HEK293T (cell line): ENCODE measurements at regions not wholly inside any gene's neighbourhood (a gene's known extent, or its start where the extent isn't known, plus 50 kb on each side); places are given as distances from the start of the nearest gene placed in this dataset.

Experiments
- CTCF ChIA-PET: fragments of 350-600 bp; formaldehyde crosslinking; extraction: SDS; loops from one replicate; lab custom pipeline; 2021; ENCODE audit warnings: antibody characterized with exemption, inconsistent platforms; lab: Yijun Ruan, JAX
- POLR2A ChIA-PET: fragments of 350-600 bp; formaldehyde crosslinking; extraction: SDS; loops from one replicate; lab custom pipeline; 2020; ENCODE audit warnings: antibody characterized with exemption, inconsistent platforms; lab: Yijun Ruan, JAX
- DNase-seq: peaks from one replicate; pipeline ENCODE4 v3.0.0; 2012; ENCODE audit warnings: mixed read lengths; ENCODE audit errors: extremely low spot score
- ARNT ChIP-seq: fragments of 450-650 bp; IDR thresholded peaks from 2 replicates; pipeline ENCODE4 v1.6.1; 2017; ENCODE audit warnings: mild to moderate bottlenecking
- BHLHE40 ChIP-seq: fragments of 450-650 bp; IDR thresholded peaks from 2 replicates; pipeline ENCODE4 v1.6.1; 2016; ENCODE audit warnings: mild to moderate bottlenecking, moderate library complexity, borderline replicate concordance
- CTBP1 ChIP-seq: fragments of 450-650 bp; IDR thresholded peaks from 2 replicates; pipeline ENCODE4 v1.6.1; 2016; ENCODE audit warnings: borderline replicate concordance
- ELF4 ChIP-seq: fragments of 450-650 bp; IDR thresholded peaks from 2 replicates; pipeline ENCODE4 v1.6.1; 2017; ENCODE audit warnings: antibody characterized with exemption
- FOXA1 ChIP-seq: fragments of 450-650 bp; IDR thresholded peaks from 2 replicates; pipeline ENCODE4 v1.6.1; 2016; ENCODE audit warnings: mild to moderate bottlenecking
- FOXK2 ChIP-seq: fragments of 450-650 bp; IDR thresholded peaks from 2 replicates; pipeline ENCODE4 v1.6.1; 2016; ENCODE audit warnings: mild to moderate bottlenecking
- FOXM1 ChIP-seq: fragments of 450-650 bp; IDR thresholded peaks from 2 replicates; pipeline ENCODE4 v1.6.1; 2017; ENCODE audit warnings: mild to moderate bottlenecking, borderline replicate concordance
- HDGF ChIP-seq: fragments of 450-650 bp; IDR thresholded peaks from 2 replicates; pipeline ENCODE4 v1.6.1; 2017; ENCODE audit warnings: antibody characterized with exemption, borderline replicate concordance
- L3MBTL2 ChIP-seq: fragments of 450-650 bp; conservative IDR thresholded peaks from 2 replicates; pipeline ENCODE4 v1.6.1; 2016; ENCODE audit warnings: mild to moderate bottlenecking
- LEF1 ChIP-seq: fragments of 450-650 bp; IDR thresholded peaks from 2 replicates; pipeline ENCODE4 v1.6.1; 2017; ENCODE audit warnings: mild to moderate bottlenecking, borderline replicate concordance
- NFRKB ChIP-seq: fragments of 450-650 bp; IDR thresholded peaks from 2 replicates; pipeline ENCODE4 v1.6.1; 2016; ENCODE audit warnings: mild to moderate bottlenecking, moderate library complexity
- SP1 ChIP-seq: fragments of 450-650 bp; IDR thresholded peaks from 2 replicates; pipeline ENCODE4 v1.6.1; 2017
- SUZ12 ChIP-seq: fragments of 450-650 bp; IDR thresholded peaks from 2 replicates; pipeline ENCODE4 v1.6.1; 2016; ENCODE audit warnings: mild to moderate bottlenecking
- TARDBP ChIP-seq: fragments of 450-650 bp; IDR thresholded peaks from 2 replicates; pipeline ENCODE4 v1.6.1; 2016
- ZNF384 ChIP-seq: fragments of 450-650 bp; IDR thresholded peaks from 2 replicates; pipeline ENCODE4 v1.6.1; 2016
- TF ChIP-seq, protein P1 (sequence below): fragments of 450-650 bp; IDR thresholded peaks from 2 replicates; pipeline ENCODE4 v1.6.1; 2016

DNA sequence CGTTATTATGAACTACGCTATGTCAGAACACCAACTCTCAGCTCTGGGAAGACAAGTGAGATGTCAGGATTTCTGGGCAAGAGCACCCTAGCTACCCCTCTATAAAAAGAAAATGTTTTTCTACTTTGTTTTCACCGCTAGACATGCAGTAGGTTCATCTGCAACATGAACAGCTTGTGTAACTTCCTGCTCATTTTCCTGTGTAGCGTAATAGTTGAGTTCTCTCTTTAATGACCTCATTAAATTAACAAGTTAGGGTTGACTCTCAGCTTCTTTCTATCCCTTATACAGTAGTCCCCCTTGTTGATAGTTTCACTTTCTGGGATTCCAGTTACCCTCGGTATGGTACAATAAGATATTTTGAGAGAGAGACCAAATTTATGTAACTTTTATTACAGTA, 329.4 kb upstream of the ZNF32 start:
- ChIA-PET CTCF (no interaction called here), POLR2A (no interaction called here)
- DNase-seq: no peak
- TF ChIP-seq CTBP1: no peak
- no peak for TF ChIP-seq FOXK2
- TF ChIP-seq ARNT: no peak
- TF ChIP-seq, protein P1, sequence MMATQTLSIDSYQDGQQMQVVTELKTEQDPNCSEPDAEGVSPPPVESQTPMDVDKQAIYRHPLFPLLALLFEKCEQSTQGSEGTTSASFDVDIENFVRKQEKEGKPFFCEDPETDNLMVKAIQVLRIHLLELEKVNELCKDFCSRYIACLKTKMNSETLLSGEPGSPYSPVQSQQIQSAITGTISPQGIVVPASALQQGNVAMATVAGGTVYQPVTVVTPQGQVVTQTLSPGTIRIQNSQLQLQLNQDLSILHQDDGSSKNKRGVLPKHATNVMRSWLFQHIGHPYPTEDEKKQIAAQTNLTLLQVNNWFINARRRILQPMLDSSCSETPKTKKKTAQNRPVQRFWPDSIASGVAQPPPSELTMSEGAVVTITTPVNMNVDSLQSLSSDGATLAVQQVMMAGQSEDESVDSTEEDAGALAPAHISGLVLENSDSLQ: no peak
- TF ChIP-seq SP1: no peak
- TF ChIP-seq HDGF: no peak
- TF ChIP-seq SUZ12: no peak
- no peak for TF ChIP-seq LEF1
- TF ChIP-seq ZNF384: no peak
- TF ChIP-seq L3MBTL2: no peak
- no peak for TF ChIP-seq FOXA1
- no peak for TF ChIP-seq TARDBP
- TF ChIP-seq ELF4: no peak
- no peak for TF ChIP-seq NFRKB
- TF ChIP-seq FOXM1: no peak
- TF ChIP-seq BHLHE40: no peak

DNA sequence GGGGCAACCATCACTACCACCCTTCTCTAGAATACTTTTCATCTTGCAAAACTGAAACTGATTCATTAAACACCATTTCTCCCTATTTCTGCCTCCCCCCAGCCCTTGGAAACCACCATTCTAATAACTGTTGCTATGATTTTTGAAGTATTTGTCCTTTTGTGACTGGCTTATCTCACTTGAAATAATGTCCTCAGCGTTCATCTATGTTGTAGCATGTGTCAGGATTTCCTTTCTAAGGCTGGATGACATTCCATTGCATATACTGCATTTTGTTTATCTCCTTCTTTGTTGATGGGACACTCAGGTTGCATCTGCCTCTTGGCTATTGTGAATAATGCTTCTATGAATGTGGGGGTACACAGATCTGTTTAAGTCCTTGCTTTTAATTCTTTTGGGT, 327.6 kb upstream of the ZNF32 start:
- TF ChIP-seq, protein P1: no peak
- TF ChIP-seq ELF4 (no peak), BHLHE40 (no peak), FOXM1 (no peak), FOXA1 (no peak), NFRKB (no peak), HDGF (no peak), FOXK2 (no peak), LEF1 (no peak)
- DNase-seq: no peak
- ChIA-PET POLR2A (no interaction called here), CTCF (no interaction called here)

DNA sequence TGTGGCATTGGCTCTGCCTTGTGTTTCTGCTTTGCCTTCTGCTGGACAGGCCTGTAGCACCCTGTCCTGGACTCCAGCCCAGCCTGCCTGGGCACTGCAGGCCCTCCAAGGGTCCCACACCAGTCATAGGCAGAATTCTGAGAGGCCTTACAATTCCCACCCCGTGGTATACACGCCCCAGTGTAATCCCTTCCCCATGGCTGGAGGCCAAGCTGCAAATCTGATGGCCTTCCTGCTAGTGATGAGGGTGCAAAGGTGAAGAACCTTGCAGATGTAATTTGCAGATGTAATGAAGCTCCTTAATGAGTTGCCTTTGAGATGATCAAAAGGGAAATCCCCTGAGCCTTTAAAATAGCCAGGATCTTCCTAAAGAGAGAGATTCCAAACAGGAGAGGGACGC, 325.1 kb upstream of the ZNF32 start:
- no peak for DNase-seq
- TF ChIP-seq CTBP1 (no peak), HDGF (no peak), LEF1 (no peak), ELF4 (no peak), NFRKB (no peak), FOXM1 (no peak), FOXA1 (no peak), SUZ12 (no peak), ARNT (no peak), L3MBTL2 (no peak), BHLHE40 (no peak), FOXK2 (no peak), ZNF384 (no peak), TARDBP (no peak), SP1 (no peak)
- TF ChIP-seq, protein P1: no peak
- ChIA-PET POLR2A (no interaction called here), CTCF (no interaction called here)

DNA sequence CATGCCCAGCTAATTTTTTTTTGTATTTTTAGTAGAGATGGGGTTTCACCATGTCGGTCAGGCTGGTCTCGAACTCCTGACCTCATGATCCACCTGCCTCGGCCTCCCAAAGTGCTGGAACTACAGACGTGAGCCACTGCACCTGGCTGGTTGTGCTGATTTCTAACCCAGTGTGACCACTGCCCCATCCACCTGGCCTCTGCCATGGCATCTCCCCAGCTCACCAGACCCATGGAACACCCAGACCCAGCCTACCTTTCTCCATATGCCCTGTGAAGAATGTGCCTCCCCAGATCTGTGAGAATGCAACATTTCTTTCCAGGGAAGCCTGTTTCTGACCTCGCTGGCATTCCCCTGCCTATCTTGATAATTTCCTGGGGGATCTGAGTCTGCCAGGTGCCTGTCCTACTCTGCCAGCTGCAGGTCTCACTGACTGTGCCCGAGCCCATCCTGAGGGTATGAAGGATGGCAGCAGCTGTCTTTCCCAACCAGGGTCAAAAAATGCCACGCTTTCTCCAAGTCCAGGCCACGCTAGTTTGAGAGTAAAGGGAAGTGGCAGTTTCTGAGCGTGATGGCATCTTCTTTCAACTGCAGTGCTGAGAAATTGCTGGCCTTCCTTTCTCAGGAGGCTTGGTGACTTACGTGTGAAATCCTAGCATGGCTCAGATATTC, 324.4 kb upstream of the ZNF32 start:
- no peak for TF ChIP-seq L3MBTL2
- CTCF ChIA-PET: no interaction called here
- no peak for DNase-seq
- POLR2A ChIA-PET: no interaction called here

DNA sequence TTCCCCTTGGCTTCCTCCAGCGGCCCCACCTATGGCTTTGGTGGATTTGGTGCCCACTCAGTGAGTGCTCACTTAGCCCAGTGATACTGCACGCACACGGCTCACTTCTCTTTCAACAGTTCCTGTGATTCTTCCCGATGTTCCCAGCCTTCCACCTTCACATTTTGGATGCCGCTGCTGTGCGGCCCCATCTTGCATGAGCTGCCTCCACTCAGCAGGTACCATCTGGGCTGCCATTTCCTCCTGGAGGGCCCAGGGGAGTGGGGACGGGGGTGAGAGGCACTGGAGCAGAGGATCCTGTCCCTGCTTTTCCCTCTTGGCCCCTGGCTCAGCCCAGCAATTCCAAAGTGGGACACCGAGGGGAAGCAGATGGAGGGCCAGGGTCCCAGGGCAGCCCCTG, 323.3 kb upstream of the ZNF32 start:
- DNase-seq: no peak
- ChIA-PET CTCF (no interaction called here), POLR2A (no interaction called here)
- TF ChIP-seq NFRKB (no peak), SUZ12 (no peak), TARDBP (no peak), HDGF (no peak), ZNF384 (no peak), FOXM1 (no peak), FOXA1 (no peak), ELF4 (no peak), SP1 (no peak), ARNT (no peak), LEF1 (no peak), L3MBTL2 (no peak), FOXK2 (no peak), BHLHE40 (no peak), CTBP1 (no peak)
- TF ChIP-seq, protein P1: no peak

DNA sequence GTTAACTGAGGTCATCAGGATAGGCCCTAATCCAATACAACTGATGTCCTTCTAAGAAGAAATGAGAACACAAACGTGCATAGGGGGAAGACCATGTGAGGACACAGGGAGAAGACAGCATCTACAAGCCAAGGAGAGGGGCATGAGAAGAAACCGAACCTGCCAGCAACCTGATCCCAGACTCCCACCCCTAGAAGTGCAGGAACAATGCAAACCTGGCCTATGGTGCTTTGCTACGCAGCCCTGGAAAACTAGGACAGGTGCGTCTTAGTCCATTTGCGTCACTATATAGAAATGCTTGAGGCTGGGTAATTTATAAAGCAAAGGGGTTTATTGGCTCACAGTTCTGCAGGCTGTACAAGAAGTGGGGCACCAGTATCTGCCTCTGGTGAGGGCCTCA, 322.6 kb upstream of the ZNF32 start:
- ChIA-PET POLR2A (no interaction called here), CTCF (no interaction called here)
- DNase-seq: no peak
- TF ChIP-seq NFRKB (no peak), FOXK2 (no peak), BHLHE40 (no peak), FOXM1 (no peak), TARDBP (no peak), CTBP1 (no peak), SP1 (no peak), FOXA1 (no peak), SUZ12 (no peak), ELF4 (no peak), ARNT (no peak), LEF1 (no peak), L3MBTL2 (no peak), HDGF (no peak)
- TF ChIP-seq, protein P1: no peak
